Liver (tissue), 8 donors: ENCODE measurements at regions not wholly inside any gene's neighbourhood (a gene's known extent, or its start where the extent isn't known, plus 50 kb on each side); places are given as distances from the start of the nearest gene placed in this dataset.

Experiments used
- DNase-seq: peaks from one replicate; pipeline ENCODE4 v3.0.0-alpha.2; 2017; ENCODE audit warnings: low spot score
- H3K27ac ChIP-seq, 2 donors: one replicate each; pipeline ENCODE4 v1.7.0; 2013; ENCODE audit warnings: inconsistent platforms in 2 of 2, low read length in 2 of 2, control low read depth in 1 of 2, low read depth in 1 of 2, mild to moderate bottlenecking in 1 of 2
- H3K27me3 ChIP-seq, 4 donors: one replicate each; pipeline versions ENCODE4 v1.6.1 to v1.7.0; 2013; ENCODE audit warnings: low read length in 3 of 4, inconsistent platforms in 1 of 4, mild to moderate bottlenecking in 1 of 4, moderate library complexity in 1 of 4; ENCODE audit not compliant: control insufficient read depth in 4 of 4, insufficient read depth in 4 of 4
- H3K36me3 ChIP-seq, 4 donors: one replicate each; pipeline versions ENCODE4 v1.6.1 to v1.7.0; 2013; ENCODE audit warnings: low read length in 3 of 4, mild to moderate bottlenecking in 3 of 4, low read depth in 1 of 4, moderate library complexity in 1 of 4; ENCODE audit not compliant: control insufficient read depth in 4 of 4, insufficient read depth in 3 of 4
- H3K4me1 ChIP-seq, 4 donors: one replicate each; pipeline versions ENCODE4 v1.6.1 to v1.7.0; 2013; ENCODE audit warnings: low read length in 3 of 4, mild to moderate bottlenecking in 3 of 4, moderate library complexity in 1 of 4; ENCODE audit not compliant: control insufficient read depth in 4 of 4, insufficient read depth in 4 of 4
- H3K4me3 ChIP-seq, 3 donors: one replicate each; pipeline versions ENCODE4 v1.6.1 to v1.7.0; 2013; ENCODE audit warnings: low read length in 3 of 3, control low read depth in 1 of 3, low read depth in 1 of 3, mild to moderate bottlenecking in 1 of 3
- H3K9ac ChIP-seq, 2 donors: one replicate each; pipeline ENCODE4 v1.7.0; 2013; ENCODE audit warnings: low read length in 2 of 2, mild to moderate bottlenecking in 2 of 2, moderate library complexity in 2 of 2, control low read depth in 1 of 2, low read depth in 1 of 2
- H3K9me3 ChIP-seq, 4 donors: one replicate each; pipeline versions ENCODE4 v1.6.1 to v1.7.0; 2013; ENCODE audit warnings: low read length in 3 of 4; ENCODE audit not compliant: control insufficient read depth in 4 of 4
- CTCF ChIP-seq: fragments of 150-350 bp; IDR thresholded peaks from 2 replicates; pipeline ENCODE4 v1.5.1; 2017; ENCODE audit warnings: improper control_type of control experiment, low read depth, low read length; ENCODE audit not compliant: missing input control
- EGR1 ChIP-seq, 2 donors: IDR thresholded peaks; 2 replicates each; pipeline ENCODE4 v1.6.1; 2016 to 2018; ENCODE audit warnings: antibody characterized with exemption in 2 of 2, low read depth in 2 of 2
- GABPA ChIP-seq, 2 donors: IDR thresholded peaks in 1 of 2; conservative IDR thresholded peaks in 1 of 2; 2 replicates each; pipeline ENCODE4 v1.6.1; 2016; ENCODE audit warnings: antibody characterized with exemption in 2 of 2, mild to moderate bottlenecking in 1 of 2, moderate library complexity in 1 of 2
- HNF4A ChIP-seq, 2 donors: conservative IDR thresholded peaks; 2 replicates each; pipeline ENCODE4 v1.6.1; 2016; ENCODE audit warnings: antibody characterized with exemption in 2 of 2, mild to moderate bottlenecking in 2 of 2
- HNF4G ChIP-seq: IDR thresholded peaks from 2 replicates; pipeline ENCODE4 v1.6.1; 2016; ENCODE audit warnings: antibody characterized with exemption
- JUND ChIP-seq, 2 donors: IDR thresholded peaks; 2 replicates each; pipeline ENCODE4 v1.6.1; 2016; ENCODE audit warnings: antibody characterized with exemption in 2 of 2
- RAD21 ChIP-seq, 2 donors: IDR thresholded peaks; 2 replicates each; pipeline ENCODE4 v1.6.1; 2016; ENCODE audit warnings: antibody characterized with exemption in 2 of 2, mild to moderate bottlenecking in 2 of 2
- SP1 ChIP-seq: IDR thresholded peaks from 2 replicates; pipeline ENCODE4 v1.6.1; 2018; ENCODE audit warnings: antibody characterized with exemption, mild to moderate bottlenecking
- YY1 ChIP-seq: IDR thresholded peaks from 2 replicates; pipeline ENCODE4 v1.6.1; 2016; ENCODE audit warnings: antibody characterized with exemption, mild to moderate bottlenecking
- WGBS: extraction: QIAGEN DNeasy Blood & Tissue Kit; methylation state at CpG from one replicate; pipeline ENCODE4 v1.1.7; 2013; 5-methylcytosine and 5-hydroxymethylcytosine counted together
- TF ChIP-seq, protein P1 (sequence below): IDR thresholded peaks from 2 replicates; pipeline ENCODE4 v1.6.1; 2016; ENCODE audit warnings: antibody characterized with exemption, mild to moderate bottlenecking
- TF ChIP-seq, protein P2 (sequence below): IDR thresholded peaks from 2 replicates; pipeline ENCODE4 v1.6.1; 2016; ENCODE audit warnings: antibody characterized with exemption
- TF ChIP-seq, protein P3 (sequence below): IDR thresholded peaks from 2 replicates; pipeline ENCODE4 v1.6.1; 2016; ENCODE audit warnings: antibody characterized with exemption
- TF ChIP-seq, protein P4 (sequence below): IDR thresholded peaks from 2 replicates; pipeline ENCODE4 v1.6.1; 2016; ENCODE audit warnings: antibody characterized with exemption
- donor health status: healthy.
- donor health status: healthy.
- donor health status: healthy.
- donor health status: healthy.
- donor health status: healthy.

GRCh38 chr7:12475362-12476063 lies 71.8 kb upstream of the VWDE start:
- Histone ChIP-seq H3K9ac (no peak overlapping the region), H3K27me3 (no peaks in the 10 kb centered on the region), H3K4me3 (no peak overlapping the region), H3K9me3 (no peaks in the 10 kb centered on the region), H3K36me3 (no peaks in the 10 kb centered on the region), H3K4me1 (no peaks in the 10 kb centered on the region), H3K27ac (no peak overlapping the region)
- TF ChIP-seq EGR1 (IDR thresholded peaks at IDR 0.05; ENCODE audit: low read depth in 2 of 2) (no peak), CTCF (no peak), JUND (IDR thresholded peaks at IDR 0.05) (no peak), HNF4G (no peak), GABPA (IDR thresholded peaks at IDR 0.05 in 1 of 2, conservative IDR thresholded peaks at IDR 0.05 in 1 of 2) (no peak), SP1 (no peak)
- TF ChIP-seq, protein P1, sequence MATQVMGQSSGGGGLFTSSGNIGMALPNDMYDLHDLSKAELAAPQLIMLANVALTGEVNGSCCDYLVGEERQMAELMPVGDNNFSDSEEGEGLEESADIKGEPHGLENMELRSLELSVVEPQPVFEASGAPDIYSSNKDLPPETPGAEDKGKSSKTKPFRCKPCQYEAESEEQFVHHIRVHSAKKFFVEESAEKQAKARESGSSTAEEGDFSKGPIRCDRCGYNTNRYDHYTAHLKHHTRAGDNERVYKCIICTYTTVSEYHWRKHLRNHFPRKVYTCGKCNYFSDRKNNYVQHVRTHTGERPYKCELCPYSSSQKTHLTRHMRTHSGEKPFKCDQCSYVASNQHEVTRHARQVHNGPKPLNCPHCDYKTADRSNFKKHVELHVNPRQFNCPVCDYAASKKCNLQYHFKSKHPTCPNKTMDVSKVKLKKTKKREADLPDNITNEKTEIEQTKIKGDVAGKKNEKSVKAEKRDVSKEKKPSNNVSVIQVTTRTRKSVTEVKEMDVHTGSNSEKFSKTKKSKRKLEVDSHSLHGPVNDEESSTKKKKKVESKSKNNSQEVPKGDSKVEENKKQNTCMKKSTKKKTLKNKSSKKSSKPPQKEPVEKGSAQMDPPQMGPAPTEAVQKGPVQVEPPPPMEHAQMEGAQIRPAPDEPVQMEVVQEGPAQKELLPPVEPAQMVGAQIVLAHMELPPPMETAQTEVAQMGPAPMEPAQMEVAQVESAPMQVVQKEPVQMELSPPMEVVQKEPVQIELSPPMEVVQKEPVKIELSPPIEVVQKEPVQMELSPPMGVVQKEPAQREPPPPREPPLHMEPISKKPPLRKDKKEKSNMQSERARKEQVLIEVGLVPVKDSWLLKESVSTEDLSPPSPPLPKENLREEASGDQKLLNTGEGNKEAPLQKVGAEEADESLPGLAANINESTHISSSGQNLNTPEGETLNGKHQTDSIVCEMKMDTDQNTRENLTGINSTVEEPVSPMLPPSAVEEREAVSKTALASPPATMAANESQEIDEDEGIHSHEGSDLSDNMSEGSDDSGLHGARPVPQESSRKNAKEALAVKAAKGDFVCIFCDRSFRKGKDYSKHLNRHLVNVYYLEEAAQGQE: no peak
- TF ChIP-seq, protein P2, sequence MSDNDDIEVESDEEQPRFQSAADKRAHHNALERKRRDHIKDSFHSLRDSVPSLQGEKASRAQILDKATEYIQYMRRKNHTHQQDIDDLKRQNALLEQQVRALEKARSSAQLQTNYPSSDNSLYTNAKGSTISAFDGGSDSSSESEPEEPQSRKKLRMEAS: no peak
- DNase-seq: no peak
- 67% methylated on average over 6 of the region's 6 CpGs for WGBS

GRCh38 chr7:12477620-12478019 lies 74.0 kb upstream of the VWDE start:
- 73% methylated on average over 3 of the region's 3 CpGs for WGBS
- Histone ChIP-seq H3K27ac (no peak overlapping the region), H3K36me3 (no peaks in the 10 kb centered on the region), H3K9me3 (no peaks in the 10 kb centered on the region), H3K4me1 (no peaks in the 10 kb centered on the region), H3K4me3 (no peak overlapping the region), H3K9ac (no peak overlapping the region), H3K27me3 (no peaks in the 10 kb centered on the region)
- TF ChIP-seq CTCF (no peak), GABPA (IDR thresholded peaks at IDR 0.05 in 1 of 2, conservative IDR thresholded peaks at IDR 0.05 in 1 of 2) (no peak), JUND (IDR thresholded peaks at IDR 0.05) (no peak), HNF4G (no peak), YY1 (no peak), HNF4A (conservative IDR thresholded peaks at IDR 0.05) (no peak), RAD21 (IDR thresholded peaks at IDR 0.05) (no peak)
- TF ChIP-seq, protein P1: no peak
- TF ChIP-seq, protein P3, sequence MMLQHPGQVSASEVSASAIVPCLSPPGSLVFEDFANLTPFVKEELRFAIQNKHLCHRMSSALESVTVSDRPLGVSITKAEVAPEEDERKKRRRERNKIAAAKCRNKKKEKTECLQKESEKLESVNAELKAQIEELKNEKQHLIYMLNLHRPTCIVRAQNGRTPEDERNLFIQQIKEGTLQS: no peak
- TF ChIP-seq, protein P4, sequence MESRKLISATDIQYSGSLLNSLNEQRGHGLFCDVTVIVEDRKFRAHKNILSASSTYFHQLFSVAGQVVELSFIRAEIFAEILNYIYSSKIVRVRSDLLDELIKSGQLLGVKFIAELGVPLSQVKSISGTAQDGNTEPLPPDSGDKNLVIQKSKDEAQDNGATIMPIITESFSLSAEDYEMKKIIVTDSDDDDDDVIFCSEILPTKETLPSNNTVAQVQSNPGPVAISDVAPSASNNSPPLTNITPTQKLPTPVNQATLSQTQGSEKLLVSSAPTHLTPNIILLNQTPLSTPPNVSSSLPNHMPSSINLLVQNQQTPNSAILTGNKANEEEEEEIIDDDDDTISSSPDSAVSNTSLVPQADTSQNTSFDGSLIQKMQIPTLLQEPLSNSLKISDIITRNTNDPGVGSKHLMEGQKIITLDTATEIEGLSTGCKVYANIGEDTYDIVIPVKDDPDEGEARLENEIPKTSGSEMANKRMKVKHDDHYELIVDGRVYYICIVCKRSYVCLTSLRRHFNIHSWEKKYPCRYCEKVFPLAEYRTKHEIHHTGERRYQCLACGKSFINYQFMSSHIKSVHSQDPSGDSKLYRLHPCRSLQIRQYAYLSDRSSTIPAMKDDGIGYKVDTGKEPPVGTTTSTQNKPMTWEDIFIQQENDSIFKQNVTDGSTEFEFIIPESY: no peak
- TF ChIP-seq, protein P2: no peak
- no peak for DNase-seq
